TTC549 (cell line): ENCODE measurements at regions not wholly inside any gene's neighbourhood (a gene's known extent, or its start where the extent isn't known, plus 50 kb on each side); places are given as distances from the start of the nearest gene placed in this dataset.

Experiments used
- FAIRE-seq: peaks from 2 replicates; lab custom pipeline; 2012; peaks lifted over from hg19 to GRCh38; lab: Jason Lieb, UNC

DNA sequence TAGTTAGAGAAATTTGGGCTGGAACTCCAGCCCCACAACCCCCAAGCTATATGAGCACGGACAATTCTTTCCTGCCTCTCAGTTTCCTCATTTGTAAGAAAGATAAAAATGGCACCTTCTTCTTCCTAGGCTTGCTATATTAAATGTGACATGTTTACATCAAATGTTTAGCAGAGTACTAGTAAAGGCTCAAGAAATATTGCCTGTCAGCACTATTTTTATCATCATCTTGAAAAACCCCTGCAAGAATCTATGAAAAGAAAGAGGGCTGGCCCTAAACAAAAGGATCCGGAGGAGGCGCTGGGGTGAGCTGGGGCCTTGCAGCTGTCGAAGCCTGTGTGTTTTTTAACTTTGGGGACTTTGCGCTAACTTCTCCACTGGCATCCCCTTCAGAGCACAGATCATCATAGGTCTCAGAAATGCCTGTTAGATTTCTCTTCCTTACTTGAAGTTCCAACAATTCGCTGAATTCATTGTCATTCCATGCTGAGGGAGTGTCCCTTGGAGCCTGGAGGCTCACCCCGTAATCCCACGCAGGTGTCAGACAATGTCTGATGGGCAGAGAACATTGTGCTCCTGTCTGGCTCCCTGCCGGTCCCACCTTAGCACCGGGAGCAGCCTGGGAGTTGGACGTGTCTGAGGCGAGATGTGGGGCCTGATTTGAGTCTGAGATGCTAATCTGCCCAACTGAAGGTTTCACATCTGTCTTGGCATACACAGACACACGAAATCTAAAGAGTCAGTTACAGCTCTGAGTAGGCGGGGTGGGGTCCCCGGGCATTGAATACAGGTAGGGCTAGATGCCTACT lies 206.8 kb downstream of the NUAK1 start:
- FAIRE-seq = no peak

- FAIRE-seq = no peak
Measured at GRCh38 chr12:105933671-105934665, 204.8 kb downstream of the NUAK1 start.

DNA sequence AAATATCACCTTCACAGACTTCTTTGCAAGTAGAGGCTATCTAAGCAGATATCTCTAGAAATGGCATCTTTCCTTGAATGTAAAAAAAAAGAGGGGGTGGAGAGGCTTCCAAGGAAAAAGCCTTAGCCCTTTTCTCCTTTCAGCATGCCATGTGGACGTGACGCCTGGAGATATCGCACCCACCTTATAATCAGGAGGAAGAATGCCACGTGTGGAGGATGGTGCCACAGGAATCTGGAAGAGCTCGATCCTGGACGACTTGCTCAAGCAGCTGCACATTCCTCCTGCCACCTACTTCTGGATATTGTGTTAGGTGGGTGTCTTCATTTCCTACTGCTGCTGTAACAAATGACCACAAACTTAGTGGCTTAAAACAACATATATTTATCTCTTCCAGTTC lies 203.6 kb downstream of the NUAK1 start:
- no peak for FAIRE-seq

- FAIRE-seq = no peak
Measured at GRCh38 chr12:105935981-105936380, 202.8 kb downstream of the NUAK1 start.

- no peak for FAIRE-seq
Measured at GRCh38 chr12:105936496-105936895, 202.3 kb downstream of the NUAK1 start.

DNA sequence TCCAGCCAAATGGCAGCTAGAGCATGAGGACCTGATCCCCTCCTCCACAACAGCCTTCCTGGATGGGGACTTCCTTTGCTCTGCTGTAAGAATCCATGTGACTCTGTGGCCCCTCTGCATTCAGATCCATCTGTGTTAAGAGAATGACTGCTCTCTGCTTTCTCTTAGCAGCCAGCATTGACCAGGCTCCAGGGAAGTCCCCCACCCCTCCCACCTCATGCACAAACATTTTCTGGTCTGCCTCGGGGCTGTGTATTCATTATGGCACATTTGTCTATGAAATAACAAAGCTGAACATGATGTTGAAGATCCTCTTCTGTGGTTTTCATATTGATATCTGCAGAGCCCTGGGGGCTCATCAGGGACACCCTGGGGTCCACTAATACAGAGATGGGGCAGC lies 201.7 kb downstream of the NUAK1 start:
- no peak for FAIRE-seq

- FAIRE-seq = no peak
Measured at GRCh38 chr12:105939181-105939721, 199.5 kb downstream of the NUAK1 start.

DNA sequence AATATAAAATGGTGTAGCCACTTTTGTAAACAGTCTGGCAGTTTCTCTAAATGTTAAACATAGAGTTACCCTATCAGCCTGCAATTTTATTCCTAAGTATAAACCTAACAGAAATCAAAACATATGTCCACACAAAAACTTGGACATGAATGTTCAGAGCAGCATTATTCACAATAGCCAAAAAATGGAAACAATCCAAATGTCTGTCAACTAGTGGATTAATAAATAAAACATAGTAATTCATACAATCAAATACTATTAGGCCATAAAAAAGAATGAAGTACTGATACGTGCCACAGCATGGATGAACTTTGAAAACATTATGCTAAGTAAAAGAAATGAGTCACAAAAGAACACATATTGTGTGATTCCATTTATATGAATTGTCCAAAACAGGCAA lies 196.5 kb downstream of the NUAK1 start:
- no peak for FAIRE-seq

GRCh38 chr12:105943525-105943924 lies 195.2 kb downstream of the NUAK1 start:
- FAIRE-seq = no peak

GRCh38 chr12:105944628-105945027 lies 194.1 kb downstream of the NUAK1 start:
- FAIRE-seq = no peak

DNA sequence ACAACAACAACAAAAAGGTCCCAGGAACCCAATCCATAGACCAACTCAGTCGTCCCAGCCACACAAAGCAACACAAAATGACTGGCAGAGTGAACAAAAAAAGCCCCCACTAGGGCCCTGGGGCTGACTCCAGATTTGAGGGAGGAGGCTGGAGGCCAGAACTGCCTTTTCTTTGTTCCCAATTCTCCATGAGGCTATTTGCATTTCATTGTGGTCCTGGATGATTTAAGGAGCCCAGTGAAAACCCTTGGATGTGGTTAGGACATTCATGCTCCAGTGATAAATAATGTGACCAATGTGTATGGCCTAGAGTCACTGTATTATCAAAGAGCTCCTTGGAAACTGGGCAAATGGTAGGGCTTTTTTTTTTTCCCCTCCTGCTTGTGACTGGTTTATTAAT lies 192.9 kb downstream of the NUAK1 start:
- FAIRE-seq = no peak

DNA sequence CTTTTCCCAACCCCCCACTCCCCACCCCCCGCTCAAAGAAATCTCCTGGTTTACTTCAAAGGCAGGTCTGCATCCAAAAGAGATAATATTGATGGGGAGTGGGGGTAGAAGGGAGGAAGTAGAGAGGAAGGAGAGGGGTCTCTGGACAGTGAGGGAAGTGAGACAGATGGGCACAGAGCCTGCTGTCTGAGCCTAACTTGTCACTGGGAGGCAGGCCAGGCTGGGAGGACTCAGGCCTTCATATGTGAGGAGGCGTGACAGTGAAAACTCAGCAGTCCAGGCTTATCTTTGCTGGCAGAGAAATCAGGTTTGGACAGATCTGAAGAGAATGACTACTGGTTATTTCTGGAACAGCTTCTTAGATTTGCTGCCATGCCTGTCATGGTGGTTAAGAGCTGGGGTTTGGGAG lies 192.3 kb downstream of the NUAK1 start:
- FAIRE-seq = no peak

DNA sequence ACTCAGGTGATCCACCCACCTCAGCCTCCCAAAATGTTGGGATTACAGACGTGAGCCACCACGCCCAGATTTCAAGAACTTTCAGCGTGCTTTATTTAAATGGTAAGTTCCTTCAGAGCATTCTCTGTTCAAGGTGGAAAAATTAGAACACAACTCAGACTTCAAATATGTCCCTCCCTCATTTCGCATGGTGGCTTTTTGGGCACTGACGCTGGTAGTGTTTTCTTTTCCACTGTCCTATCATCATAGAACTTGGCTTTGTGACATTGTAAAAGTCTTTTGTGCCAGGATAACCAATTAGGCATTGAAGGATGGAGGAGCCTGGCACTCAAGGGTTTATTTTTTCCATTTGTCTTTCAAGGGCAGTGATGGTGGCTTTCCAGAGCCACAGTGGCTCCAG lies 190.8 kb downstream of the NUAK1 start:
- no peak for FAIRE-seq

GRCh38 chr12:105948331-105948730 lies 190.4 kb downstream of the NUAK1 start:
- FAIRE-seq = no peak

- no peak for FAIRE-seq
Measured at GRCh38 chr12:105949391-105949790, 189.4 kb downstream of the NUAK1 start.

- no peak for FAIRE-seq
Measured at GRCh38 chr12:105951732-105952131, 187.0 kb downstream of the NUAK1 start.

GRCh38 chr12:105954951-105955931 lies 183.5 kb downstream of the NUAK1 start:
- no peak for FAIRE-seq

DNA sequence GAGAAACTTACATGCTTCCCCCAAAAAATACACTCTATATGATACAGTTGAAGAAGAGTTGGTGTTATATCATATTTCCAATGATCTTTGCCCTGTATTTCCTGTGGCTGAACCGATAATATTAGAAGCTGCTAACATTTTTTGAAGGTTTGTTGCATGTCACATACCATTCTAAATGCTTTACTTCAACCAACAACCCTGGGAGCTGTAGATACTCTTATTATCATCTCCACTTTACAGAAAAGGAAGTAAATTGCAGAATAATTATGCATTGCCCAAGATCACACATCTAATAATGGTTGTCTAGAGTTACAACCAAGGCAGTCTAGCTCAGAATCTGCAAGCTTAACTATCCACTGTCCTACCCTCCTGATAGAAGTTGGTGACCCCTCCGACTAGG lies 182.8 kb downstream of the NUAK1 start:
- FAIRE-seq = no peak

GRCh38 chr12:105956662-105957457 lies 181.9 kb downstream of the NUAK1 start:
- FAIRE-seq = no peak

GRCh38 chr12:105960319-105961083 lies 178.3 kb downstream of the NUAK1 start:
- no peak for FAIRE-seq
